ENCODE measurements at regions not wholly inside any gene's neighbourhood (a gene's known extent, or its start where the extent isn't known, plus 50 kb on each side); places are given as distances from the start of the nearest gene placed in this dataset.

- no peak for DNase-seq (ENCODE audit: low read depth)
These were observed 87.5 kb upstream of the PRR20G start for GRCh38 chr3:127375151-127375930.

DNA sequence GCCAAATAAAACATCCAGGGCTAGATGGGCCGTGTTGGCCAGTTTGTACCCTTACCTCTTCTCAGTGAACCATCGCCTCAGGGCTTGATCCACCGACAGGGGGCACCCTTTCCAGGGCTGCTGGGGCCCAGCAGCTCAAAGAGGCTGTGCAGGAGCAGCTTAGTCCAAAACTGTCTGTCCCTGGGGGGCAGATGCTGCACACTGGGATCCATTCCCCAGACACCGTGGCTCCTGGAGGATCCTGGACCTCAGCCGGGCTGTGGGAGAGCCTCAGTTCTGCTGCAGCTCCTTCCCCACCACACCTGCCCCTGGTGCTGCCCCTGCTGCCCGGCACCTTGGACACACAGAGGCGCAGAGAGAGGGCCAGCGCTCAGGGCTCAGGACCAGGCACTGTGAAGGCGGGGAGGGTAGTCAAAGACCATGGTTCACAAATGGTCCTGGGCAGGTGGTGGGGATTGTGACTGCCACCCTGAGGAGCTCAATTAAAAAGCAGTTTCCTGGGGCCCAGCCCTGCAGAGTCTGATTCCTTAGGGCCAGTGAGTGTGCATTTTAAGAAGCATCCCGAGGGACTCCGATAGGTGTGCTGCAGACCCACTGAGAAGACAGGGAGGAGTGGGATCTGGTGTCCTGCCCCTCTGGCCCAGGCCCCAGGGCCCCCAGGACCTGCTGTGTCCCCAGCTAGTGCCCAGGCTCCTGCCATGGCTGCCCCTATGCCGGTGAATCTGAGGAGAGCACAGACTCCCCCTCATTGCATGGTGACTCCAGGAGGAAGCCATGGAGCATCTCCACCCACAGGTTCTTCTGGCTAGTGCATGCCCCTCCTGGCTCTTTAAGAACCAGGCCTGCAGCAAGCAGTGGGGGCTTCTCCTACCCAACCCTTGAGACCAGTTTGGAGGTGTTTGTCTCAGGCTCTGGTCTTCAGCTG, 86.5 kb upstream of the PRR20G start:
- no peak for DNase-seq (ENCODE audit: low read depth)

- DNase-seq (ENCODE audit: low read depth), result no peak
These were observed 85.7 kb upstream of the PRR20G start for GRCh38 chr3:127373441-127374085.

- DNase-seq (ENCODE audit: low read depth), result no peak
These were observed 84.0 kb upstream of the PRR20G start for GRCh38 chr3:127371846-127372245.

DNA sequence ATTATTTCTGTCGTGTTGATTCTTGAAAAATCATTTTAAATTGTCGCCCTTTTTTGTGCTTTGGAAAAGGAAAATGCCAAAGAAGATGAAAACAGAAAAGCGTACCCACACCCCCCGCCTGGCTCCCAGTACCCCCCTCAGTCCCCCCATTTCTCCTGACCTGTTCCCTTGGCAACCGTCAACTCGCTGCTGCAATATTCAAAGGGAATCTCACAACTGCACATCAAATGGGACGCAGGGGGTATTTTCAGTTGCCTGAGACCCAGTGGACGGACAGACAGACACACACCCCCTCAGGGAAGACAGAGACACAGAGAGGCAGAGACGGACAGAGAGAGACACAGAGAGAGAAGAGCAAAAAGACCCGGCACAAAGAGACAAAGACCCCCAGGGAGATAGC, 83.5 kb upstream of the PRR20G start:
- DNase-seq (ENCODE audit: low read depth), result no peak

DNA sequence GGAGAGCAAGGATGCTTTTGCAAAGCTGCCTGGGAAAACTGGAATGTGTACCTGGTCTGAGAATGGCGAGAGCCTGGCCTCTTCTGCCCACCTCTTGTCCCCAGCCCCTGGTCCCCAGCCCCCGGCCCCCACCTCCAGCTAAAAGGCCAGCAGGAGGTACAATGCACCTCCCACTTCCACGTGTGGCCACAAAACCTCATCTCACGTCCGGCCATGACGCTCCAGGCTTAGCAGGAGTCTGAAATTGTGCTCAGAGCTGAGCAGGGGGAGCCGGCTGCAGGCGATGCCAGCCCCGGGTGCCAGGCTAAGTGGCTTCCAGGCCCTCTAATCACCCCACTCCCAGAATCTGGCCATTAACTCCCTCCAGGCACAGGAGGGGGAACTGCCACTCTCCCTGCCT, 83.1 kb upstream of the PRR20G start:
- DNase-seq (ENCODE audit: low read depth), result no peak

- no peak for DNase-seq (ENCODE audit: low read depth)
These were observed 81.6 kb upstream of the PRR20G start for GRCh38 chr3:127369356-127369935.

GRCh38 chr3:127368186-127369032, 80.6 kb upstream of the PRR20G start:
- no peak for DNase-seq (ENCODE audit: low read depth)

- no peak for DNase-seq (ENCODE audit: low read depth)
These were observed 79.7 kb upstream of the PRR20G start for GRCh38 chr3:127367593-127367992.

DNA sequence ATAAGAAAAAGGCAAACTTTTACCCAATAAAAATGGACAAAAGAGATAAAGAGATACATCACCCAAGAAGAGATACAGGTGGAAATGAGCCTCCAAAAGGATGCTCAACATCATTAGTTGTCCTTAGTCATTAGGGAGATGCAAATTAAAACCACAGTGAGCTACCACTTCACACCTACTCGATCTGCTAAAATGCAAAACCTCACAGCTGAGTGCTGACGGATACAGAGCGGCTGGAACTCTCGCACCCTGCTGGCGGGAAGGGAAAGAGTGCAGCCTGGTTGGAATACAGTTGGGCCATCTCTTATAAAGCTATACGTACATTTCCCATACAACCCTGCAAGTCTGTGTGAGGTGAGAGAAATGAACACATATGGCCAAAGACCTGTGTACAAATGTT, 78.5 kb upstream of the PRR20G start:
- no peak for DNase-seq (ENCODE audit: low read depth)

- no peak for DNase-seq (ENCODE audit: low read depth)
These were observed 77.4 kb upstream of the PRR20G start for GRCh38 chr3:127365163-127365798.

DNA sequence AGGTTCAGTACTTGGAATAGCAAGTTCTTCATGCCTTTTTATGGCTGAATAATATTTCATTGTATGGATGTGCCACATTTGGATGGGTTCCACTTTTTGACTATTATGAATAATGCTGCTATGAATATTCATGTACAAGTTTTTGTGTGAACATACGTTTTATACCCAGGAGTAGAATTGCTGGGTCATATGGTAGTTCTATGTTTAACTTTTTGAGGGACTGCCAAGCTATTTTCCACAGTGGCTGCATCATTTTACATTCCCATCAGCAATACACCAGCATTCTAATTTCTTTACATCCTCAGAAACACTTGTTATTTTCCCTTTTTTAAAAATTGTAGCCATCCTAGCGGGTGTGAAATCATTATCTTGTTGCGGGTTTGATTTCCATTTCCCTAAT, 76.0 kb upstream of the PRR20G start:
- DNase-seq (ENCODE audit: low read depth), result no peak

DNA sequence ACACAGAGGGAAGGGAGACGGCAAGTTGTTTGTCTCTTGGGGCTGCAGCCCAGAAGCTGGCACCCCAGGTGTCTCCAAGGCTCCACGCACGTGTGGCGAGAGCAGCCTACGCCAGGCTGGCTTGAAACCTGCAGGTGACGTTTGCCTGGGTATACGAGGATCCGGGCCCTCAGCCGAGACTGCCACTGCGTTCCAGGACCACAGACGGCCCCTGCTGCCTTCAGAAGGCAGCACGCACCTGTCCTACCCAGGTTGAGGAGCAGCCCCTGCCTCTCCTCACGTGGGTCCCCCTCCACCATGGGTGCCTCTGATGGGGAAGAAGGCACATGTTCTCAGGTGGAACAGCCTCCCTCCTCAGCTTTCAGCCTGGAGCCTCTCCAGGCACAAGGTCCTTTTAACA, 75.3 kb upstream of the PRR20G start:
- no peak for DNase-seq (ENCODE audit: low read depth)

- DNase-seq (ENCODE audit: low read depth), result no peak
These were observed 72.8 kb upstream of the PRR20G start for GRCh38 chr3:127360647-127361046.

GRCh38 chr3:127358641-127359040, 70.8 kb upstream of the PRR20G start:
- DNase-seq (ENCODE audit: low read depth), result no peak

DNA sequence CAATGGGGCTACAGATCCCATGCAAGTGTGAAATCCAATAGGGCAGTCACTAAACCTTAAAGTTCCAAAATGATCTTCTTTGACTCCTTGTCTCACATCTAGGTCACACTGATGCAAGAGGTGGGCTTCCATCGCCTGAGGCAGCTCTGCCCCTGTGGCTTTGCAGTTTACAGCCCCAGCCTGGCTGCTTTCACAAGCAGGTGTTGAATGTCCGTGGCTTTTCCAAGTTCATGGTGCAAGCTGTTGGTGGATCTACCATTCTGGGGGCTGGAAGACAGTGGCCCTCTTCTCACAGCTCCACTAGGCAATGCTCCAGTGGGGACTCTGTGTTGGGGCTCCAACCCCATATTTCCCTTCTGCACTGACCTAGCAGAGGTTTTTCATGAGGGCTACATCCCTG, 68.5 kb upstream of the PRR20G start:
- DNase-seq (ENCODE audit: low read depth), result no peak

DNA sequence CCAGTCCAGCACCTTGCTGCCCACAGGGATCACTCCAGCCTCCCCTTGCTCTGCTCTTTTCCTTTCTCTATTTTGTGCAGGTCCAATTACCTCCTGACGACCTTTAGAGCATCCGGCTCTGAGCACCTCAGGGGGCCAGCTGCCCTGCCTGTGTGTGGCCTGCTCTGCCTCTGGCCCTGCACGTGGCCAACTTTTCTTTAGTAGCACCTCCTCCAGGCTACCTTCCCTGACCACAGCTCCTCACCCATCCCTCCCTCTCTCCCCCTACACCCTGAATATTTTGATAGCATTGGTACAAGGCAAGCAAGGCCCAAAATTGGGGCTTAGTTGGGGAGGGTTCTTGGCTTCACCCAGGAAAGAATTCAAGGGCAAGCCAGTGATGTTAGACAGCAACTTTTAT, 66.9 kb upstream of the PRR20G start:
- DNase-seq (ENCODE audit: low read depth), result no peak

DNA sequence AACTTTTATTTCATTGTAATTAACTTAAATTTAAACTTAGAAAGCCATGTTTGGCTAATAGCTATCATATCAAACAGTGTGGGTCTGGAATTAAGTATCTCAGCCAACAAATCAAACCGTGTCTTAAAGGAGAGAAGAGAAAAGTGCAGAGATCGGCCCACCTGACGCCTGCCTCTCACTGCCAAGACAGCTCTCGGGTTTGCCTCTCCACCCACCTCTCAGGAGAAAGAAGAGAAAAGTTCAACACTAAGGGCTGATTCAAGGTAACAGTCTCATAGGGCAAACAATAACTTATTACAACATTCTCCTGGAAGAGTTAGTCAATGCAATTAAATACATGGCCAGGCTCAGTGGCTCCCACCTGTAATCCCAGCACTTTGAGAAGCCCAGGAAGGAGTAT, 64.8 kb upstream of the PRR20G start:
- no peak for DNase-seq (ENCODE audit: low read depth)

GRCh38 chr3:127351775-127352350, 64.0 kb upstream of the PRR20G start:
- DNase-seq (ENCODE audit: low read depth), result no peak

GRCh38 chr3:127351321-127351720, 63.5 kb upstream of the PRR20G start:
- no peak for DNase-seq (ENCODE audit: low read depth)

All from non-pigmented ciliary epithelial cell (primary cell).